GM23338 (cell line): ENCODE measurements at regions not wholly inside any gene's neighbourhood (a gene's known extent, or its start where the extent isn't known, plus 50 kb on each side); places are given as distances from the start of the nearest gene placed in this dataset.

ENCODE experiments used
- ATAC-seq: fragments of 200-7000 bp; cut with Tn5 transposase; 3 replicates; pipeline ENCODE4 v1.9.1; 2020
- DNase-seq: peaks from one replicate; pipeline ENCODE4 v3.0.0-alpha.2; 2015; ENCODE audit warnings: low spot score
- H2AFZ ChIP-seq: fragments of 200-600 bp; sonication (generic); 2 replicates; pipeline ENCODE4 v1.8.0; 2016; ENCODE audit warnings: antibody characterized with exemption, mild to moderate bottlenecking, moderate library complexity
- H3F3A ChIP-seq: fragments of 200-600 bp; sonication (generic); replicated peaks from 2 replicates; pipeline ENCODE4 v1.8.0; 2017; ENCODE audit warnings: antibody characterized with exemption, mixed run types, low read depth
- H3K27ac ChIP-seq: fragments of 200-600 bp; sonication (generic); 2 replicates; pipeline ENCODE4 v1.6.1; 2016; ENCODE audit warnings: low read depth
- H3K27me3 ChIP-seq: fragments of 200-600 bp; sonication (generic); 2 replicates; pipeline ENCODE4 v1.8.0; 2016; ENCODE audit warnings: mild to moderate bottlenecking, mixed run types, moderate library complexity; ENCODE audit not compliant: insufficient read depth
- H3K36me3 ChIP-seq: fragments of 200-600 bp; sonication (generic); 2 replicates; pipeline ENCODE4 v1.8.0; 2016; ENCODE audit warnings: mild to moderate bottlenecking; ENCODE audit not compliant: insufficient read depth
- H3K4me1 ChIP-seq: fragments of 200-600 bp; sonication (generic); 2 replicates; pipeline ENCODE4 v1.8.0; 2016; ENCODE audit warnings: mild to moderate bottlenecking, moderate library complexity; ENCODE audit not compliant: insufficient read depth
- H3K4me2 ChIP-seq: fragments of 200-600 bp; sonication (generic); 2 replicates; pipeline ENCODE4 v1.7.1; 2017; ENCODE audit warnings: mixed run types
- H3K4me3 ChIP-seq: fragments of 200-600 bp; sonication (generic); 2 replicates; pipeline ENCODE4 v1.6.1; 2016; ENCODE audit warnings: mixed run types
- H3K79me2 ChIP-seq: fragments of 200-600 bp; sonication (generic); replicated peaks from 2 replicates; pipeline ENCODE4 v1.8.0; 2017; ENCODE audit warnings: mild to moderate bottlenecking; ENCODE audit not compliant: insufficient read depth
- H3K9me2 ChIP-seq: fragments of 200-600 bp; sonication (generic); 2 replicates; pipeline ENCODE4 v1.8.0; 2017; ENCODE audit not compliant: insufficient read depth
- H4K20me1 ChIP-seq: fragments of 200-600 bp; sonication (generic); replicated peaks from 2 replicates; pipeline ENCODE4 v1.8.0; 2017; ENCODE audit warnings: mild to moderate bottlenecking; ENCODE audit not compliant: insufficient read depth
- H3K27ac Mint-ChIP-seq: 2 replicates; pipeline ENCODE4 v1.8.0; 2020; ENCODE audit warnings: inconsistent platforms, mild to moderate bottlenecking, moderate library complexity, mixed read lengths
- H3K27me3 Mint-ChIP-seq: 3 replicates; pipeline ENCODE4 v1.8.0; 2022; ENCODE audit warnings: low read depth, mild to moderate bottlenecking, moderate library complexity, mixed read lengths, inconsistent platforms; ENCODE audit not compliant: insufficient read depth, poor library complexity
- H3K36me3 Mint-ChIP-seq: 3 replicates; pipeline ENCODE4 v1.8.0; 2021; ENCODE audit warnings: low read depth, mild to moderate bottlenecking, inconsistent platforms, moderate library complexity, mixed read lengths
- H3K4me1 Mint-ChIP-seq: 3 replicates; pipeline ENCODE4 v1.8.0; 2020; ENCODE audit warnings: mild to moderate bottlenecking, inconsistent platforms, mixed read lengths
- H3K4me3 Mint-ChIP-seq: 3 replicates; pipeline ENCODE4 v1.8.0; 2021; ENCODE audit warnings: moderate library complexity, mild to moderate bottlenecking, inconsistent platforms, mixed read lengths
- H3K9me3 Mint-ChIP-seq: 3 replicates; pipeline ENCODE4 v1.8.0; 2020; ENCODE audit warnings: moderate library complexity, mild to moderate bottlenecking, inconsistent platforms, mixed read lengths
- EZH2phosphoT487 ChIP-seq: fragments of 200-600 bp; sonication (generic); IDR thresholded peaks from one replicate; pipeline ENCODE4 v1.8.1; 2018; ENCODE audit warnings: antibody characterized with exemption; ENCODE audit not compliant: unreplicated experiment
- NANOG ChIP-seq: IDR thresholded peaks from 2 replicates; pipeline ENCODE4 v1.6.1; 2016; ENCODE audit warnings: antibody characterized with exemption, borderline replicate concordance
- STAT1 ChIP-seq: IDR thresholded peaks from one replicate; pipeline ENCODE4 v1.6.1; 2016; ENCODE audit warnings: antibody characterized with exemption; ENCODE audit not compliant: unreplicated experiment
- ZNF114 ChIP-seq: fragments of 250-450 bp; sonication (Bioruptor Pico); IDR thresholded peaks from 2 replicates; pipeline ENCODE4 v1.5.0; 2020; ENCODE audit warnings: mild to moderate bottlenecking, moderate library complexity
- TF ChIP-seq, protein P1 (sequence below): fragments of 250-450 bp; sonication (Bioruptor Pico); IDR thresholded peaks from 2 replicates; pipeline ENCODE4 v1.5.0; 2020; ENCODE audit warnings: mild to moderate bottlenecking, moderate library complexity

GRCh38 chr2:57880967-57881366, 165.6 kb upstream of the VRK2 start (continued):
- TF ChIP-seq, protein P1, sequence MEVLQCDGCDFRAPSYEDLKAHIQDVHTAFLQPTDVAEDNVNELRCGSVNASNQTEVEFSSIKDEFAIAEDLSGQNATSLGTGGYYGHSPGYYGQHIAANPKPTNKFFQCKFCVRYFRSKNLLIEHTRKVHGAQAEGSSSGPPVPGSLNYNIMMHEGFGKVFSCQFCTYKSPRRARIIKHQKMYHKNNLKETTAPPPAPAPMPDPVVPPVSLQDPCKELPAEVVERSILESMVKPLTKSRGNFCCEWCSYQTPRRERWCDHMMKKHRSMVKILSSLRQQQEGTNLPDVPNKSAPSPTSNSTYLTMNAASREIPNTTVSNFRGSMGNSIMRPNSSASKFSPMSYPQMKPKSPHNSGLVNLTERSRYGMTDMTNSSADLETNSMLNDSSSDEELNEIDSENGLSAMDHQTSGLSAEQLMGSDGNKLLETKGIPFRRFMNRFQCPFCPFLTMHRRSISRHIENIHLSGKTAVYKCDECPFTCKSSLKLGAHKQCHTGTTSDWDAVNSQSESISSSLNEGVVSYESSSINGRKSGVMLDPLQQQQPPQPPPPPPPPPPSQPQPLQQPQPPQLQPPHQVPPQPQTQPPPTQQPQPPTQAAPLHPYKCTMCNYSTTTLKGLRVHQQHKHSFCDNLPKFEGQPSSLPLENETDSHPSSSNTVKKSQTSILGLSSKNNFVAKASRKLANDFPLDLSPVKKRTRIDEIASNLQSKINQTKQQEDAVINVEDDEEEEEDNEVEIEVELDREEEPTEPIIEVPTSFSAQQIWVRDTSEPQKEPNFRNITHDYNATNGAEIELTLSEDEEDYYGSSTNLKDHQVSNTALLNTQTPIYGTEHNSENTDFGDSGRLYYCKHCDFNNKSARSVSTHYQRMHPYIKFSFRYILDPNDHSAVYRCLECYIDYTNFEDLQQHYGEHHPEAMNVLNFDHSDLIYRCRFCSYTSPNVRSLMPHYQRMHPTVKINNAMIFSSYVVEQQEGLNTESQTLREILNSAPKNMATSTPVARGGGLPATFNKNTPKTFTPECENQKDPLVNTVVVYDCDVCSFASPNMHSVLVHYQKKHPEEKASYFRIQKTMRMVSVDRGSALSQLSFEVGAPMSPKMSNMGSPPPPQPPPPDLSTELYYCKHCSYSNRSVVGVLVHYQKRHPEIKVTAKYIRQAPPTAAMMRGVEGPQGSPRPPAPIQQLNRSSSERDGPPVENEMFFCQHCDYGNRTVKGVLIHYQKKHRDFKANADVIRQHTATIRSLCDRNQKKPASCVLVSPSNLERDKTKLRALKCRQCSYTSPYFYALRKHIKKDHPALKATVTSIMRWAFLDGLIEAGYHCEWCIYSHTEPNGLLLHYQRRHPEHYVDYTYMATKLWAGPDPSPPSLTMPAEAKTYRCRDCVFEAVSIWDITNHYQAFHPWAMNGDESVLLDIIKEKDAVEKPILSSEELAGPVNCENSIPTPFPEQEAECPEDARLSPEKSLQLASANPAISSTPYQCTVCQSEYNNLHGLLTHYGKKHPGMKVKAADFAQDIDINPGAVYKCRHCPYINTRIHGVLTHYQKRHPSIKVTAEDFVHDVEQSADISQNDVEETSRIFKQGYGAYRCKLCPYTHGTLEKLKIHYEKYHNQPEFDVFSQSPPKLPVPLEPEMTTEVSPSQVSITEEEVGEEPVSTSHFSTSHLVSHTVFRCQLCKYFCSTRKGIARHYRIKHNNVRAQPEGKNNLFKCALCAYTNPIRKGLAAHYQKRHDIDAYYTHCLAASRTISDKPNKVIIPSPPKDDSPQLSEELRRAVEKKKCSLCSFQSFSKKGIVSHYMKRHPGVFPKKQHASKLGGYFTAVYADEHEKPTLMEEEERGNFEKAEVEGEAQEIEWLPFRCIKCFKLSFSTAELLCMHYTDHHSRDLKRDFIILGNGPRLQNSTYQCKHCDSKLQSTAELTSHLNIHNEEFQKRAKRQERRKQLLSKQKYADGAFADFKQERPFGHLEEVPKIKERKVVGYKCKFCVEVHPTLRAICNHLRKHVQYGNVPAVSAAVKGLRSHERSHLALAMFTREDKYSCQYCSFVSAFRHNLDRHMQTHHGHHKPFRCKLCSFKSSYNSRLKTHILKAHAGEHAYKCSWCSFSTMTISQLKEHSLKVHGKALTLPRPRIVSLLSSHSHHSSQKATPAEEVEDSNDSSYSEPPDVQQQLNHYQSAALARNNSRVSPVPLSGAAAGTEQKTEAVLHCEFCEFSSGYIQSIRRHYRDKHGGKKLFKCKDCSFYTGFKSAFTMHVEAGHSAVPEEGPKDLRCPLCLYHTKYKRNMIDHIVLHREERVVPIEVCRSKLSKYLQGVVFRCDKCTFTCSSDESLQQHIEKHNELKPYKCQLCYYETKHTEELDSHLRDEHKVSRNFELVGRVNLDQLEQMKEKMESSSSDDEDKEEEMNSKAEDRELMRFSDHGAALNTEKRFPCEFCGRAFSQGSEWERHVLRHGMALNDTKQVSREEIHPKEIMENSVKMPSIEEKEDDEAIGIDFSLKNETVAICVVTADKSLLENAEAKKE = no peak
- no peak for TF ChIP-seq EZH2phosphoT487
- TF ChIP-seq STAT1 = no peak
- TF ChIP-seq NANOG = no peak
- TF ChIP-seq ZNF114 (CRISPR knock-in tag) = no peak

- H2AFZ ChIP-seq = peak overlapping the region; percentile 25; the same call in 1 of the 2 replicates
- TF ChIP-seq, protein P1 = no peak
These were observed 164.4 kb upstream of the VRK2 start for GRCh38 chr2:57881998-57882888.

More at GRCh38 chr2:57881998-57882888, 164.4 kb upstream of the VRK2 start:
- Mint-ChIP-seq H3K27me3 (no peaks in the 10 kb centered on the region), H3K4me3 (no peak overlapping the region), H3K36me3 (no peaks in the 10 kb centered on the region), H3K27ac (no peak overlapping the region), H3K9me3 (no peaks in the 10 kb centered on the region), H3K4me1 (peaks cover 8% of the 10 kb centered on the region; the same call in 2 of the 3 replicates)
- ATAC-seq (no peak), DNase-seq (no peak)
- Histone ChIP-seq H3K9me2 (no peaks in the 10 kb centered on the region; the same call in 1 of the 2 replicates), H3K36me3 (no peaks in the 10 kb centered on the region), H3K27ac (no peak overlapping the region), H3F3A (no peaks in the 10 kb centered on the region), H3K4me2 (no peak overlapping the region), H3K4me3 (no peak overlapping the region), H3K27me3 (no peaks in the 10 kb centered on the region), H4K20me1 (no peaks in the 10 kb centered on the region), H3K79me2 (no peaks in the 10 kb centered on the region), H3K4me1 (0 out of 2 replicates have a peak, but pooled peaks cover 4% of the 10 kb centered on the region)
